HG02943 (cell line): ENCODE measurements at regions not wholly inside any gene's neighbourhood (a gene's known extent, or its start where the extent isn't known, plus 50 kb on each side); places are given as distances from the start of the nearest gene placed in this dataset.

Experiments used
- ATAC-seq: cut with Tn5 transposase; IDR thresholded peaks from one replicate; pipeline ENCODE4 v1.9.1; 2021; ENCODE audit warnings: mild to moderate bottlenecking, low read depth, moderate library complexity; ENCODE audit not compliant: unreplicated experiment

- no peak for ATAC-seq
Measured at GRCh38 chr18:61729322-61729721, 163.5 kb downstream of the RNF152 start.

GRCh38 chr18:61727241-61728193, 165.3 kb downstream of the RNF152 start:
- no peak for ATAC-seq

DNA sequence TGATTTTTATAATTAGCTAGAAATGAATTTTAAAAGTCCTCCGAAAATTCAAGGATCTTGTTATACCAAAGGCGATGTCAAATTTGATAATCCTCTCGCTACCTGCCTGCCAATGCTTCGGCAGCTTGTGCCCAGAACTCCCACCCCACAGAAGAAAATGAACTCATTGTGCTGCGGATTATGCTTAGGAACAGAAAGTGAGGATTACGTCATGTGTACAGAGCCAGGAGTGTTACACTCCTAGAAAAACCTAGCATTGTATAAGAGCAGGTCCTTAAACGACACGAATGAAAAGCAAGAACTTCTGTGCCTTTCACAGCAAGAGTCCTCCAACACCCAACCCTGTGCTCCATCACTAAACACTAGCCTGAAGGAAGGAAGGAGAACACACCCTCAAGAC, 168.3 kb downstream of the RNF152 start:
- ATAC-seq, result no peak

DNA sequence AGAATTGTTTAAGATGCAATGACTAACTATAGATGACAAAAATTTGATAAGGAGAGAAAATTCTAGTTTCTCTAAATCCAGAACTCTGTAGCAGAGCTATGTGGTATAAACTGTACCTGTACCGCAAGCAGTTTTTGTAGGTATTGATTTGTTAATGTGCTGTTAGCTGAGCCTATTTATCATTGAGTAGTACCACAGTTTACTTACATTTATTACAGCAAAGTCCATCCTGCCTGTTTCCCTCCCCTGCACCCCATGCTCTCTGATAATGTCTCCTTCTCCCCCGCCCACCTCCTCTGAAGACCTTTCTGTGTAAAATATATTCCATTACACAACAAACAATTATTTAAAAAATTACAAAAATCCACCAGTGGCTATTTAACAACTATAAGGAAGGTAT, 170.6 kb downstream of the RNF152 start:
- no peak for ATAC-seq

DNA sequence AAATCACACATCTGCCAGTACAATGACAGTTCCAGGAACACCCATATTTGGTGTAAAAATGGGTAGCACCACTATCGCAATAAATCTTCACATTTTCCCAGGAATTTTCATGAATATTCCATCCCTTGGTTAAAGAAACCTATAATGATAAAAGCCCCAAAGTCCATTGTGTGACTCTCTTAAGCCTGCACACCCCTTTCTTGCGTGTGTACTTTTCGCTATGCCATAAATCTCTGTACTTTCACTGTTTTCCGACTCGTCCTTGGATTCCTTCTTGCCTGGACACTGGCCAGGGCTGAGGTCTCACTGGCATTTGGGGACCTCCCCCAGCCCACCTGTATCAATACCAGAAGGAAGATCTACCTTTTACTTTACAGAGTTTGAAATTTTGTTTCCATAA, 172.3 kb downstream of the RNF152 start:
- ATAC-seq, result no peak

DNA sequence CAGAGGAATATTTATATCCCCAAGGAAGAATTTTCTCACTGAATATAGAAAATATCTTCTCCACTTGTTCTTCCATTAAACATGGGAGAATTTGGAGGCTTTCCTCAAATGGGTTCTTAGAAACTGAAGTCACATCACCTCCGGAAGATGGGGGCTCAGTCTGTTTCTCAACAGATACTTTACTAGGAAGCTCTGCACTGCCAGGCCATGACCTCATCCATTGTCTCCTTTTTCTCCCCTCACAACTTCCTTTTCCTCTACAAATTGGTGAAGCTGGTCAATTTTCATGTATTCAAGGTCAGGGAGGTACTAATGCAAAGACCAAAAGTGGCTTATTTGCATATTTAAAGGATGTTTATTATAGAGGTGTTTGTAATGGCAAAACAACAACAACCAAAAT, 173.1 kb downstream of the RNF152 start:
- ATAC-seq, result no peak

DNA sequence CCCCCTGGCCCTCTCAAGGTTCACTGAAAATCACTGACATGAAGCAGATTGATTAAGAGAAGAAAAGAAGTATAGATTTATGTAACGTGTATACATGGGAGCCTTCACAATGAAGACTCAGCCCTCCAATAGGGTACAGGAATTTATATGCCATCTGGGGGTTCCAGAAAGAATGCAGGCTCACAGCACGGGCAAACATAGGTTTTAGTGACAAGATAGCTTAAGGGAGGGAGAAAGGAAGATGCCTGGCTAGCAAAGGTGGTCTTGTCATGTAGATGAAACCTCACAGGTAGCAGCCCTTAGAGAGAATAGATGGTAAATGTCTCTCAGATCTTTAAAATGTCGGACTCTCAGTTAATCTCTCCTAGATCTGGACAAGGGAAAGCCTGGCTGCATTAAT, 173.9 kb downstream of the RNF152 start:
- ATAC-seq, result no peak

DNA sequence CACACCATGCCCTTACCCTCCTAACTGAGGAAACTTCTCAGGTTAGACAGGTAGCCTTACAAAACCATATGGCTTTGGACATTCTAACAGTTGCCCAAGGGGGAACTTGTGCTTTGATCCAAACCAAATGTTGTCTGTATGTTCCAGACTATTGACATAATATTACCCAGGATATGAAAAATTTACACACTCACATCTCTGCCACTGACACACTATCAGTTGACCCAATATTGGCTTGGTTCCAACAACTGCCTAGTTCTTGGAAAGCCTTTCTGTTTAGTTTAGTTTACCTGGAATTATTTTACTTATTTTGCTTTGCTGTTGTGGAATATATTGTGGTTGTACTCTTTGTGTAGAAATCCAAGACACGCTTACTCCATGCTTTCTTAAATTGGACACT, 178.4 kb downstream of the RNF152 start:
- ATAC-seq, result no peak

DNA sequence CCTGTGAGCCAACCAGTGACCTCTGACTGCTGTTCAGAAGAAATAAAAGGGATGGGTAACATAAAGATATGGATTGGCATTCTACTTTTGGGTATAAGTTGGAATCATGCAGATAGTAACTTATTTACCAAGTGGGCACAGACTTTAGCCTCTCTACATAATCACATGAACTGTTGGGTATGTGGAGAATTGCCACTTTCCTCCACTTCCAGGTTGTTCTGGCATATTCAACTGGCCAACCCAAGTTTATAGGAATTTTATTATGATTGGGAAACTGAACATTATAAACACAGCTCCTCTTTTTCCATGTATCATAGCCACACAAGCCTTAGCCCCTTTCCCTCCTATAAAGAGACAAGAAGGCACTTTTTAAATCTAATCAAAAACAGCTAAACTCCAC, 179.3 kb downstream of the RNF152 start:
- ATAC-seq, result no peak

DNA sequence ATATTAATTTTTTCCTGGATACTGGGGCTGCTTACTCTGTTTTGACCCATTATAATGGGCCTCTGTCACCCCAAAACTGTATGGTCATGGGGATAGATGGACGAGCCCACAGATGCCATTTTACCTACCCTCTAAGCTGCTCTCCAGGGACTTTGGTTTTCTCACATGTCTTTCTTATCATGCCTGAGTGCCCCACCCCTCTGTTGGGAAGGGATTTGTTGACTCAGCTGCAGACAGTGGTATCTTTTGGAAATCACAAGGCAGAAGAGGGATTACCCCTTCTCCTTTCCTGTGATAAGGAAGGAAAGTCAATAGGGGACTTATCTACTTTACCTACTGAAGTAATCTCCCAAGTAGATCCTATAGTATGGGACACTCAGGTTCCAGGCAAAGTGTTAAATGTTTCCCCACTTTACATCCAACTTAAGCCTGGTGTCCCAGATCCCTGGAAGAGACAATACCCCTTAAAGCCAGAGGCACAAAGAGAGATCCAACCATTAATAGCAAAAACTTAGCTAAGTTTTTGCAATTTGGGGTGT, 182.7 kb downstream of the RNF152 start:
- ATAC-seq, result no peak

DNA sequence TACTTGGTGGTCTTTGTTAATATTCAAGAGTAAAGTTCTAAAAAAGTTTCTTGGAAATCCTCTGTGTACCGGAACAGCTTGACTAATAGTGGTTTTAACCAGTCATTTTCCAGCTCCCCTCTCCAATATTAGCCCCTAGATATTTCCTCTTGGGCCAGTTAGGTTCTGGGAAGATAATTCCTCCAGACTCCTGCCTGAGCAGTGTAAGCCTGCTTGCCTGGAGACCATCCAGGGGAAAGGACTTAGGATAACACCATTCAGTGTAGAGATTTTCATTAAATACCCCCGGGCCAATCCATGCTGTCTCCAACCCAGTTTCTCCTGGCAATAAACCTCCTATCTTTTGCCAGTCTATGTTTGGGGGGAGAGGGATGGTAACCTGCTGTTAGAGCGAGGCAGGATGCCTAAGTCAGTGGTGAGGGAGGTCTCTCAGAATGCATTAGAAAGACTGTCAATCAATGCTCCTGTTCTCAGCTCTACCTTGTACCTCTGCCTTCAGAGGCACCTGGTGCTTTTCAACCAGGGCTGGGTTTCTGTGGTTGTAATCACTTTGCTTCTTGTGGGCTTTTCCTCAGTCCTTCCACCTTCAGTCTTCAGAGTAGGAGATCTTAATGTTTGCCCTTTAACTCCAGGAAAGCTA, 186.4 kb downstream of the RNF152 start:
- no peak for ATAC-seq

DNA sequence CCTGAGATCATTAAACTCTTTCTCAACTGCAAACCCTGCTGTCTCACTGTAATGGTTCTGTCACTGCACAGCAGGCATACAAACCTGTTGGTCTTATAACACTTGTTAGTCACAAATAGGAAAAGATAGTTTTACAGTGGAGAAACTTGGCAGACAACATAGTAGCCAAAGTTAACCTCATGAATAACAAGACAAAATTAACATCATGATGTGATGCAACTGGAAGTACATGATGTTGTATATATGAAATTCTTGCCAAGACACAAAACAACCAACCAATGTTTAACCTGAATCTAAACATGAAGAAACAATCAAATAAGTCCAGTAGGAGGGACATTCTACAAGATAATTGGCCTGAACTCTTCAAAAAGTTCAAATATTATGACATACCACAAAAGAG, 189.3 kb downstream of the RNF152 start:
- no peak for ATAC-seq

DNA sequence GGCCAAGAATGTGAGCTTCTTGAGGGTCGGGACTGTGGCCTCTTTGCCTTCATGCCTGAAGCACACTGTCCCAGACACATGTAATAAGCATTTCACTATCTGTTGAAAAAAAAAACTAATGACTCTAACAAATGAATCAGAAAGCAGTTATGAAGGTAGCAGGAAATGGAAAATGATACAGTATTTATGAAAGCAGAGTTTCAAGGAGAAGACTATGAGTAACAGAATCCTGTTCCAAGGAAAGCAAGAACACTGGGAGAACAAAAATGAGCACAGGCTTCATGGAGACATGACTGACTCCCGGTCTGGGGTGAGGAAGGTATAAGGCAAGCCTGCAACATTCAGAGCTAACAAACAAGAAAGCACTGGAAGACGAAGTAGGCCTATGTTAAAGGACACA, 190.8 kb downstream of the RNF152 start:
- no peak for ATAC-seq

- ATAC-seq, result no peak
Measured at GRCh38 chr18:61699397-61700110, 193.3 kb downstream of the RNF152 start.

DNA sequence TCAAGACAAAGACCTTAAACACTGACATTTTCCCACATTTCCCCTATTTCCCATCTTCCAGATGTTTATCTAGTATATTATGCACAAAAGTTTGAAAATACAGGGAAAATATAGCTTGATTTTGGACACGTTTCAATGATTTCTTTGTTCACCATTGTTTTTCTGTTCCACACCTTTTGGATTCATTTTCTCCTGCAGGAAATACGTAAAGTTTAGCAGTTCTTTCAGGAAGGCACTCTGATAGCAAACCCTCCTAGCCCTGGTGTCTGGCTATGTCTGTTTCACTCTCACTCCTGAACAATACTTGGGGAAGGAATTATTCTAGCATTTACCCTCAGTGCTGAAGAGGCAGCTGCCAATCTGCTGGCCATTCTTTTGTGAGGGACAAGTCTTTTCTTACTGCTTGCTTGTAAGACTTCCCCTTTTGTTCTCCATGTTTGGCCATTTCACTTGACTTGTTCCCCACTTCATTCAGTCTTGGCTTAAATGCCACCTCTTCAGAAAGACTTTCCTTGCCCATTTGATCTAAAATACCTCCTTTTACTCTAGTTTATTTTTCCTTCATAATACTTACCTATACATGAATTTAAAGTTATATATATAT, 195.4 kb downstream of the RNF152 start:
- no peak for ATAC-seq

DNA sequence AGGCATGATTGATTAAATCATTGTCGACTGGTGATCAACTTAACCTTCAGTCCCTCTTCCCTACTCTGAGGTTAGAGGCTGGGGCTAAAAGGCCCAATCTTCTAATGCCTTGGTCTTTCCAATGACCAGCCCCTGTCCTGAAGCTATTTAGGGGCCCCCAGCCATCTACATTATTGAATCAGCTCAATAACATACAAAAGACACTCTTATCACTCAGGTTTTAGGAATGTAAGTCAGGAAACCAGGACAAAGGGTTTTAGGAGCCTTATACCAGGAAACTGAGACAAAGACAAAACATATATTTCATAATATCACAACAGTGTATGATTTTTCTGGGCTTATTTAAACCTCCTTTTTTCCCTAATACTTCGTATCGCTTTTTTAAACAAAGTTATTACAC, 198.6 kb downstream of the RNF152 start:
- no peak for ATAC-seq

GRCh38 chr18:61690418-61691138, 202.2 kb downstream of the RNF152 start:
- no peak for ATAC-seq

DNA sequence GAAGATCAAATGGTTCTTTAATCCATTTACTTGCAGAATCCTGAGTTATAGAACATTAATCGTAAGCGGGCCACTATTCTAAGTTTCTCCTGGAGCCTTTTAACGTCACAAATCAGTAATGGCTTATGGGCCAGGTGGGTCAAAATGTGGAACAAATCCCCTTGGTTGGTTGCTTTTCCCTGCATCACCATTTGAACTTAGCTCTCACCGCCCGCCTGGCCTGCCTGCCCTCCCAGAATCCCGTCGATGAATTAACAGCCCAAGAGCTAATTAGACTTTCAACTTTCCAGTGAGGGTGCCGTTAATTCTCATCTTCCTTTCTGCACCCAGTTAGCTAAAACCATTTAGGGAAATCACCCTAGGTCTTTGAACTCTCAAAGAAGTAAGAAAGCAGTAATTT, 205.5 kb downstream of the RNF152 start:
- ATAC-seq, result no peak

- no peak for ATAC-seq
Measured at GRCh38 chr18:61683856-61684255, 209.0 kb downstream of the RNF152 start.

- no peak for ATAC-seq
Measured at GRCh38 chr18:61681065-61681464, 211.7 kb downstream of the RNF152 start.
